ENCODE measurements at regions not wholly inside any gene's neighbourhood (a gene's known extent, or its start where the extent isn't known, plus 50 kb on each side); places are given as distances from the start of the nearest gene placed in this dataset.

GRCh38 chr3:157683668-157684067 lies 180.5 kb upstream of the VEPH1 start:
- TF ChIP-seq EP300 (IDR thresholded peaks at IDR 0.05), result no peak
- TF ChIP-seq ZFP36 (IDR thresholded peaks at IDR 0.05; ENCODE audit: borderline replicate concordance, partially characterized antibody), result no peak
- no peak for TF ChIP-seq CTCF (IDR thresholded peaks at IDR 0.05)
- TF ChIP-seq SMC3 (IDR thresholded peaks at IDR 0.05), result no peak
- no peak for TF ChIP-seq POLR2A (IDR thresholded peaks at IDR 0.05; ENCODE audit: low read length)
- no peak for TF ChIP-seq CEBPB (IDR thresholded peaks at IDR 0.05)
- TF ChIP-seq MAZ (IDR thresholded peaks at IDR 0.05; ENCODE audit: borderline replicate concordance, low read depth, low read length), result no peak
- no peak for TF ChIP-seq RAD21 (conservative IDR thresholded peaks at IDR 0.05 in 1 of 2, IDR thresholded peaks at IDR 0.05 in 1 of 2)
